ENCODE measurements at regions not wholly inside any gene's neighbourhood (a gene's known extent, or its start where the extent isn't known, plus 50 kb on each side); places are given as distances from the start of the nearest gene placed in this dataset.

GRCh38 chr7:145839814-145840213 is 276.8 kb upstream of the CNTNAP2 start:
- no peaks in the 10 kb centered on the region for H3K9me2 ChIP-seq (ENCODE audit: insufficient read depth, low read length)
- no peak overlapping the region for H3K27ac ChIP-seq (ENCODE audit: low read depth, low read length, poor library complexity, severe bottlenecking)
- no peaks in the 10 kb centered on the region for H4K20me1 ChIP-seq (ENCODE audit: insufficient read depth, low read length)
- H3K4me1 ChIP-seq (ENCODE audit: insufficient read depth, low read length, poor library complexity, severe bottlenecking): peaks cover 26% of the 10 kb centered on the region
- no peak overlapping the region for H3K4me2 ChIP-seq (ENCODE audit: low read length)
- ChIA-PET POLR2A (interaction anchor here (0.9 to 3.4 kb wide), 2 partner anchors 12 to 14 kb away, joined by 4 to 10 read pairs; no protein-coding TSS in a partner anchor), CTCF (ENCODE audit: unreplicated experiment) (no interaction called here)
- no peaks in the 10 kb centered on the region; the same call in 1 of the 2 replicates for H3K36me3 ChIP-seq (ENCODE audit: insufficient read depth, low read length)
- H3K79me2 ChIP-seq (ENCODE audit: insufficient read depth, low read depth, low read length): no peaks in the 10 kb centered on the region
- DNase-seq (ENCODE audit: low spot score): no peak
- H3K4me3 ChIP-seq (ENCODE audit: low read depth, low read length, poor library complexity, severe bottlenecking): no peak overlapping the region
- intact Hi-C loops (cut with micrococcal nuclease; ENCODE audit: unreplicated experiment): loop anchor here (10.0 kb wide), 1 partner anchor 805 kb away; no protein-coding TSS in a partner anchor
- no TSS peak for BruUV-seq (replicated peaks)
- peaks cover 14% of the 10 kb centered on the region; the same call in 1 of the 2 replicates for H3K9me3 ChIP-seq (ENCODE audit: low read length)
- H2AFZ ChIP-seq (ENCODE audit: low read length): 0 out of 2 replicates have a peak overlapping the region, but pooled peaks have one; percentile 8
- no peak for TF ChIP-seq EZH2phosphoT487 (IDR thresholded peaks at IDR 0.05; ENCODE audit: borderline replicate concordance, low read depth, low read length)

GRCh38 chr7:145831616-145832206 is 284.9 kb upstream of the CNTNAP2 start:
- Histone ChIP-seq H3K27ac (ENCODE audit: low read depth, low read length, poor library complexity, severe bottlenecking) (no peak overlapping the region), H3K4me1 (ENCODE audit: insufficient read depth, low read length, poor library complexity, severe bottlenecking) (peaks cover 3% of the 10 kb centered on the region), H2AFZ (ENCODE audit: low read length) (peak overlapping the region; percentile 61; the same call in 1 of the 2 replicates), H3K4me3 (ENCODE audit: low read depth, low read length, poor library complexity, severe bottlenecking) (no peak overlapping the region), H3K36me3 (ENCODE audit: insufficient read depth, low read length) (no peaks in the 10 kb centered on the region; the same call in 1 of the 2 replicates), H4K20me1 (ENCODE audit: insufficient read depth, low read length) (no peaks in the 10 kb centered on the region), H3K9me2 (ENCODE audit: insufficient read depth, low read length) (no peaks in the 10 kb centered on the region), H3K79me2 (ENCODE audit: insufficient read depth, low read depth, low read length) (no peaks in the 10 kb centered on the region), H3K4me2 (ENCODE audit: low read length) (no peak overlapping the region), H3K9me3 (ENCODE audit: low read length) (peaks cover 18% of the 10 kb centered on the region; the same call in 1 of the 2 replicates)
- no peak for DNase-seq (ENCODE audit: low spot score)
- ChIA-PET CTCF (ENCODE audit: unreplicated experiment) (no interaction called here), POLR2A (interaction anchor here (0.6 to 3.3 kb wide), 4 partner anchors 11 to 136 kb away, joined by 3 to 14 read pairs (median 3); no protein-coding TSS in a partner anchor)
- intact Hi-C loops (cut with micrococcal nuclease; ENCODE audit: unreplicated experiment): no loop called here
- BruUV-seq (replicated peaks): no TSS peak
- TF ChIP-seq EZH2phosphoT487 (IDR thresholded peaks at IDR 0.05; ENCODE audit: borderline replicate concordance, low read depth, low read length) (no peak), CTCF (conservative IDR thresholded peaks at IDR 0.05; ENCODE audit: low read length) (no peak)

GRCh38 chr7:145817687-145818086 is 298.9 kb upstream of the CNTNAP2 start:
- H3K36me3 ChIP-seq (ENCODE audit: insufficient read depth, low read length): no peaks in the 10 kb centered on the region
- peaks cover 28% of the 10 kb centered on the region for H3K4me1 ChIP-seq (ENCODE audit: insufficient read depth, low read length, poor library complexity, severe bottlenecking)
- no peak overlapping the region for H2AFZ ChIP-seq (ENCODE audit: low read length)
- H3K4me3 ChIP-seq (ENCODE audit: low read depth, low read length, poor library complexity, severe bottlenecking): no peak overlapping the region
- no peaks in the 10 kb centered on the region for H3K79me2 ChIP-seq (ENCODE audit: insufficient read depth, low read depth, low read length)
- POLR2A ChIA-PET: interaction anchor here (0.6 kb wide), 1 partner anchor 338 kb away, joined by 3 read pairs; no protein-coding TSS in a partner anchor
- peaks cover 17% of the 10 kb centered on the region; the same call in 1 of the 2 replicates for H3K9me3 ChIP-seq (ENCODE audit: low read length)
- H3K4me2 ChIP-seq (ENCODE audit: low read length): no peak overlapping the region
- TF ChIP-seq EZH2phosphoT487 (IDR thresholded peaks at IDR 0.05; ENCODE audit: borderline replicate concordance, low read depth, low read length): no peak
- TF ChIP-seq CTCF (conservative IDR thresholded peaks at IDR 0.05; ENCODE audit: low read length): no peak
- no peak overlapping the region for H3K27ac ChIP-seq (ENCODE audit: low read depth, low read length, poor library complexity, severe bottlenecking)
- H3K9me2 ChIP-seq (ENCODE audit: insufficient read depth, low read length): no peaks in the 10 kb centered on the region
- no peak for DNase-seq (ENCODE audit: low spot score)
- CTCF ChIA-PET (ENCODE audit: unreplicated experiment): no interaction called here
- H4K20me1 ChIP-seq (ENCODE audit: insufficient read depth, low read length): no peaks in the 10 kb centered on the region
- BruUV-seq (replicated peaks): no TSS peak
- intact Hi-C loops (cut with micrococcal nuclease; ENCODE audit: unreplicated experiment): no loop called here

Measured in OCI-LY7 (cell line).